ENCODE measurements at regions not wholly inside any gene's neighbourhood (a gene's known extent, or its start where the extent isn't known, plus 50 kb on each side); places are given as distances from the start of the nearest gene placed in this dataset.

GRCh38 chr13:44266772-44267171 lies 106.9 kb upstream of the SERP2 start:
- H3K4me3 ChIP-seq, result no peak overlapping the region
- intact Hi-C loops (cut with DNase I; ENCODE audit: low total_unique reads), result no loop called here
- no peaks in the 10 kb centered on the region for H3K27me3 ChIP-seq
- H3K36me3 ChIP-seq, result no peaks in the 10 kb centered on the region
- H3K27ac ChIP-seq, result no peak overlapping the region
- no peaks in the 10 kb centered on the region for H3K9me3 ChIP-seq
- H3K4me1 ChIP-seq, result no peaks in the 10 kb centered on the region
- TF ChIP-seq POLR2A (IDR thresholded peaks at IDR 0.05) (no peak), CTCF (IDR thresholded peaks at IDR 0.05) (no peak)
- no peak for DNase-seq

GRCh38 chr13:44267203-44267602 lies 106.4 kb upstream of the SERP2 start:
- H3K27me3 ChIP-seq, result no peaks in the 10 kb centered on the region
- peaks cover 0 to 3% of the 10 kb centered on the region in 2 donors for H3K4me1 ChIP-seq
- intact Hi-C loops (cut with DNase I; ENCODE audit: low total_unique reads), result no loop called here
- H3K27ac ChIP-seq, result no peak overlapping the region
- TF ChIP-seq CTCF (IDR thresholded peaks at IDR 0.05) (no peak), POLR2A (IDR thresholded peaks at IDR 0.05) (no peak)
- no peaks in the 10 kb centered on the region for H3K9me3 ChIP-seq
- H3K4me3 ChIP-seq, result no peak overlapping the region
- no peaks in the 10 kb centered on the region for H3K36me3 ChIP-seq
- no peak for DNase-seq

GRCh38 chr13:44267980-44268379 lies 105.6 kb upstream of the SERP2 start:
- TF ChIP-seq POLR2A (IDR thresholded peaks at IDR 0.05), result no peak
- no peak for TF ChIP-seq CTCF (IDR thresholded peaks at IDR 0.05)
- Histone ChIP-seq H3K27me3 (no peaks in the 10 kb centered on the region), H3K36me3 (no peaks in the 10 kb centered on the region), H3K4me3 (no peak overlapping the region), H3K4me1 (peaks cover 4% of the 10 kb centered on the region in 2 donors), H3K27ac (no peak overlapping the region), H3K9me3 (no peaks in the 10 kb centered on the region)
- intact Hi-C loops (cut with DNase I; ENCODE audit: low total_unique reads), result no loop called here
- no peak for DNase-seq

GRCh38 chr13:44268980-44269379 lies 104.6 kb upstream of the SERP2 start:
- Histone ChIP-seq H3K4me1 (peaks cover 4% of the 10 kb centered on the region in 2 donors), H3K9me3 (no peaks in the 10 kb centered on the region), H3K27me3 (no peaks in the 10 kb centered on the region), H3K27ac (peak overlapping the region in 1 of 2 donors; percentile 94), H3K36me3 (no peaks in the 10 kb centered on the region), H3K4me3 (no peak overlapping the region)
- intact Hi-C loops (cut with DNase I; ENCODE audit: low total_unique reads), result no loop called here
- TF ChIP-seq POLR2A (IDR thresholded peaks at IDR 0.05) (no peak), CTCF (IDR thresholded peaks at IDR 0.05) (no peak)
- no peak for DNase-seq

GRCh38 chr13:44270150-44270549 lies 103.5 kb upstream of the SERP2 start:
- no peaks in the 10 kb centered on the region for H3K9me3 ChIP-seq
- H3K27me3 ChIP-seq, result no peaks in the 10 kb centered on the region
- no peak for TF ChIP-seq POLR2A (IDR thresholded peaks at IDR 0.05)
- no peak for TF ChIP-seq CTCF (IDR thresholded peaks at IDR 0.05)
- H3K36me3 ChIP-seq, result no peaks in the 10 kb centered on the region
- no peak overlapping the region for H3K4me3 ChIP-seq
- peak overlapping the region; percentile 80 to 94 for H3K27ac ChIP-seq
- H3K4me1 ChIP-seq, result peaks cover 10% of the 10 kb centered on the region in 2 donors
- intact Hi-C loops (cut with DNase I; ENCODE audit: low total_unique reads), result no loop called here
- DNase-seq, result no peak

All from uterus (tissue), 3 donors.